Trophoblast cell (in vitro differentiated cells and primary cell): ENCODE measurements at regions not wholly inside any gene's neighbourhood (a gene's known extent, or its start where the extent isn't known, plus 50 kb on each side); places are given as distances from the start of the nearest gene placed in this dataset.

Experiments used
- DNase-seq, 2 donors: peaks; one replicate each; pipeline ENCODE4 v3.0.0-alpha.2; 2016
- H2AFZ ChIP-seq: 2 replicates; pipeline ENCODE4 v1.6.1; 2013; ENCODE audit warnings: low read length, moderate library complexity, mild to moderate bottlenecking; ENCODE audit not compliant: insufficient read depth, poor library complexity
- H2AK5ac ChIP-seq: 2 replicates; pipeline ENCODE4 v1.6.1; 2013; ENCODE audit warnings: mild to moderate bottlenecking, low read length
- H2BK120ac ChIP-seq: 2 replicates; pipeline ENCODE4 v1.6.1; 2013; ENCODE audit warnings: low read length, mild to moderate bottlenecking, moderate library complexity; ENCODE audit not compliant: insufficient read depth, poor library complexity
- H2BK12ac ChIP-seq: 2 replicates; pipeline ENCODE4 v1.6.1; 2013; ENCODE audit warnings: mild to moderate bottlenecking, low read length, moderate library complexity
- H2BK5ac ChIP-seq: 2 replicates; pipeline ENCODE4 v1.6.1; 2013; ENCODE audit warnings: low read length, low read depth, moderate library complexity, mild to moderate bottlenecking; ENCODE audit not compliant: poor library complexity
- H3K14ac ChIP-seq: 2 replicates; pipeline ENCODE4 v1.6.1; 2013; ENCODE audit warnings: mild to moderate bottlenecking, low read length
- H3K18ac ChIP-seq: 2 replicates; pipeline ENCODE4 v1.6.1; 2013; ENCODE audit warnings: mild to moderate bottlenecking, low read length
- H3K23ac ChIP-seq: 2 replicates; pipeline ENCODE4 v1.6.1; 2013; ENCODE audit warnings: low read length
- H3K27ac ChIP-seq: 2 replicates; pipeline ENCODE4 v1.5.1; 2013; ENCODE audit warnings: low read depth, mild to moderate bottlenecking, inconsistent platforms, low read length, moderate library complexity
- H3K27me3 ChIP-seq: 2 replicates; pipeline ENCODE4 v1.6.1; 2013; ENCODE audit warnings: inconsistent platforms, mild to moderate bottlenecking, low read length, moderate library complexity; ENCODE audit not compliant: insufficient read depth
- H3K36me3 ChIP-seq, 2 experiments: 1 replicate in 1 of 2; 2 replicates in 1 of 2; pipeline ENCODE4 v1.6.1; 2013; ENCODE audit warnings: low read length in 2 of 2, mild to moderate bottlenecking in 2 of 2, moderate library complexity in 1 of 2; ENCODE audit not compliant: insufficient read depth in 2 of 2, control insufficient read depth in 1 of 2
- H3K4ac ChIP-seq: 2 replicates; pipeline ENCODE4 v1.6.1; 2013; ENCODE audit warnings: low read depth, mild to moderate bottlenecking, low read length, moderate library complexity
- H3K4me1 ChIP-seq, 2 experiments: 1 replicate in 1 of 2; 2 replicates in 1 of 2; pipeline ENCODE4 v1.6.1; 2013; ENCODE audit warnings: low read length in 2 of 2, mild to moderate bottlenecking in 2 of 2, moderate library complexity in 1 of 2; ENCODE audit not compliant: insufficient read depth in 2 of 2, control insufficient read depth in 1 of 2
- H3K4me2 ChIP-seq: 2 replicates; pipeline ENCODE4 v1.6.1; 2013; ENCODE audit warnings: inconsistent platforms, mild to moderate bottlenecking, low read length, moderate library complexity
- H3K4me3 ChIP-seq: 2 replicates; pipeline ENCODE4 v1.5.1; 2013; ENCODE audit warnings: mild to moderate bottlenecking, low read depth, low read length, inconsistent platforms
- H3K79me1 ChIP-seq: one replicate; pipeline ENCODE4 v1.6.1; 2013; ENCODE audit warnings: low read length
- H3K79me2 ChIP-seq: 2 replicates; pipeline ENCODE4 v1.6.1; 2013; ENCODE audit warnings: low read length, mild to moderate bottlenecking; ENCODE audit not compliant: control insufficient read depth, insufficient read depth, poor library complexity
- H3K9ac ChIP-seq: 2 replicates; pipeline ENCODE4 v1.6.1; 2013; ENCODE audit warnings: mild to moderate bottlenecking, low read length
- H3K9me3 ChIP-seq: 2 replicates; pipeline ENCODE4 v1.6.1; 2013; ENCODE audit warnings: low read depth, mild to moderate bottlenecking, control low read depth, inconsistent platforms, low read length; ENCODE audit not compliant: insufficient read depth
- H4K12ac ChIP-seq: 2 replicates; pipeline ENCODE4 v1.6.1; 2013; ENCODE audit warnings: low read depth, mild to moderate bottlenecking, low read length, moderate library complexity
- H4K8ac ChIP-seq: 2 replicates; pipeline ENCODE4 v1.6.1; 2013; ENCODE audit warnings: low read depth, mild to moderate bottlenecking, low read length, moderate library complexity
- H4K91ac ChIP-seq: one replicate; pipeline ENCODE4 v1.6.1; 2013; ENCODE audit warnings: low read depth, mild to moderate bottlenecking, low read length, moderate library complexity
- WGBS: extraction: QIAGEN DNeasy Blood & Tissue Kit; methylation state at CpG from one replicate; pipeline ENCODE4 v1.1.7; 2013; ENCODE audit warnings: missing lambda C conversion rate; ENCODE audit not compliant: insufficient read length, insufficient coverage; ENCODE audit errors: extremely low coverage; 5-methylcytosine and 5-hydroxymethylcytosine counted together

GRCh38 chr19:46950526-46951170 is 69.0 kb upstream of the NPAS1 start:
- Histone ChIP-seq H2AFZ (no peak overlapping the region), H3K23ac (no peak overlapping the region), H2AK5ac (no peak overlapping the region), H3K4ac (no peak overlapping the region), H4K91ac (no peak overlapping the region), H2BK5ac (no peak overlapping the region), H3K27ac (no peak overlapping the region), H3K4me2 (no peak overlapping the region), H2BK12ac (no peak overlapping the region), H3K79me1 (no peaks in the 10 kb centered on the region), H3K18ac (no peak overlapping the region), H3K9me3 (peaks cover 3% of the 10 kb centered on the region), H3K9ac (no peak overlapping the region), H3K36me3 (peaks cover 3 to 4% of the 10 kb centered on the region in 2 experiments), H3K27me3 (no peaks in the 10 kb centered on the region), H4K12ac (no peak overlapping the region), H2BK120ac (no peak overlapping the region), H3K14ac (no peak overlapping the region), H3K4me1 (peaks cover 7 to 15% of the 10 kb centered on the region in 2 experiments), H3K4me3 (no peak overlapping the region), H3K79me2 (no peaks in the 10 kb centered on the region), H4K8ac (no peak overlapping the region)
- WGBS, result no CpG with 5 or more reads among the region's 7 CpGs
- no peak for DNase-seq

DNA sequence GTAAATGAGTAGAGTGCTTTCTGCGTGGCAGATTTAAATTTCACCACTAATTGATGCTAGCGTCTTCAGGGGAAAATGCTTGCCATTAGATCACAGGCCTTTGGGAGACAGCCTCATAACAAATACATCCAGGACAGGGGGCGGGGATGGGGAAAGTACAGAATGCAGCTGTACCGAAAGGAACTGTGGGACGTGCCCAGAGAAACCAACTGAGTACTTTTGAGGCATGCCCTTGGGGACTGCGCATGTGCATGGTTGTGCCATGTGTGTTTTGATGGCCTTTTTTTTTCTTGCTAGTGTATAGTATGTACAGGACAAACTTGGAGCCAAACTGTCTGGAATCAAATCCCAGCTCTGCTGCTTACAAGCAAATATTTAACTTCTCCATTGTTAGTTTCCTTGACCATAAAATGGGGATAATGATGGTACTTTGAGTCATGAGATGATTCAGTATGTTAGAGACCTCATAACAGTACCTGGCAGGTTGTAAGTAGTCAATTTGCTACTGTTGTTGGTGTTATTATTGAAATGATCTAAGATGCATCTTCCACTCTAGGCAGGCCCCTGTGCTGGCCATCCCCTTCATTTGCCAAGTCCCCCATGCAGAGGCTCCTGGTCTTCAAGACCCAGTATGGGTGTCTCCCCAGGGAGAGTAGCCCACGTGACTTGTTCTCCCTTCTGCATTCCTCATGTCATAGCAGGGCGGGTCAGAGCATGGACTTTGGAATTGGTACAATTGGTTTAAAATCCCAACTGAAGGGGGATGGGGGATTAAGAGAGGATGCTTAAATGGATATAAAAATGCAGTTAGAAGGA is 68.3 kb upstream of the NPAS1 start:
- Histone ChIP-seq H3K23ac (no peak overlapping the region), H3K4ac (no peak overlapping the region), H3K79me1 (no peaks in the 10 kb centered on the region), H3K9me3 (peaks cover 3% of the 10 kb centered on the region), H2BK5ac (no peak overlapping the region), H3K36me3 (peaks cover under 1 to 3% of the 10 kb centered on the region in 2 experiments), H2BK120ac (no peak overlapping the region), H4K91ac (no peak overlapping the region), H3K79me2 (no peaks in the 10 kb centered on the region), H3K27ac (no peak overlapping the region), H4K12ac (no peak overlapping the region), H3K14ac (no peak overlapping the region), H2AFZ (no peak overlapping the region), H2AK5ac (no peak overlapping the region), H4K8ac (no peak overlapping the region), H3K27me3 (no peaks in the 10 kb centered on the region), H2BK12ac (no peak overlapping the region), H3K9ac (no peak overlapping the region), H3K4me3 (no peak overlapping the region), H3K4me1 (peaks cover 7 to 15% of the 10 kb centered on the region in 2 experiments), H3K4me2 (no peak overlapping the region), H3K18ac (no peak overlapping the region)
- no CpG with 5 or more reads among the region's 8 CpGs for WGBS
- no peak for DNase-seq

DNA sequence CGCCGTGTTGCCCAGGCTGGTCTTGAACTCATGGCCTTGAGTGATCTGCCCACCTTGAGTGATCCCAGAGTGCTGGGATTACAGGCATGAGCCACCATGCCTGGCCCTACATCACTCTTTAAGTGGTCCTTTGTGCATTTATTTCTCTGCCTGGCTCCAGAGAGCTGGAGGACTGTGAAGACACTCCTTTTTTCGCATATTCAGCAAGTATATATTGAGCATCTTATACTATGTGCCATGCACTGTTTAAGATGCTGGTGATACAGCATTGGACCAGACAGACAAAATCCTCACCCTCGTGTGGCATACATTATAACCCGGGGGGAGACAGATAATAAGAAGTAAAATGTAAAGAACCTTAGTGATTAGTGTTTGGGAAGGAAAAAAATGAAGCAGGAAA is 66.8 kb upstream of the NPAS1 start:
- peaks cover 7 to 15% of the 10 kb centered on the region in 2 experiments for H3K4me1 ChIP-seq
- no peak overlapping the region for H3K23ac ChIP-seq
- no peaks in the 10 kb centered on the region for H3K27me3 ChIP-seq
- H2BK120ac ChIP-seq, result no peak overlapping the region
- no CpG with 5 or more reads among the region's 5 CpGs for WGBS
- no peak overlapping the region for H2AFZ ChIP-seq
- no peak overlapping the region for H2BK5ac ChIP-seq
- H4K91ac ChIP-seq, result no peak overlapping the region
- H3K9ac ChIP-seq, result no peak overlapping the region
- no peak overlapping the region for H2AK5ac ChIP-seq
- no peak overlapping the region for H3K27ac ChIP-seq
- no peak overlapping the region for H3K14ac ChIP-seq
- no peak for DNase-seq
- no peak overlapping the region for H4K8ac ChIP-seq
- peaks cover 3% of the 10 kb centered on the region for H3K9me3 ChIP-seq
- H3K79me1 ChIP-seq, result no peaks in the 10 kb centered on the region
- H3K4me2 ChIP-seq, result no peak overlapping the region
- H3K4me3 ChIP-seq, result no peak overlapping the region
- H3K4ac ChIP-seq, result no peak overlapping the region
- H3K36me3 ChIP-seq, result no peaks in the 10 kb centered on the region
- no peak overlapping the region for H3K18ac ChIP-seq
- H2BK12ac ChIP-seq, result no peak overlapping the region
- no peak overlapping the region for H4K12ac ChIP-seq
- no peaks in the 10 kb centered on the region for H3K79me2 ChIP-seq

DNA sequence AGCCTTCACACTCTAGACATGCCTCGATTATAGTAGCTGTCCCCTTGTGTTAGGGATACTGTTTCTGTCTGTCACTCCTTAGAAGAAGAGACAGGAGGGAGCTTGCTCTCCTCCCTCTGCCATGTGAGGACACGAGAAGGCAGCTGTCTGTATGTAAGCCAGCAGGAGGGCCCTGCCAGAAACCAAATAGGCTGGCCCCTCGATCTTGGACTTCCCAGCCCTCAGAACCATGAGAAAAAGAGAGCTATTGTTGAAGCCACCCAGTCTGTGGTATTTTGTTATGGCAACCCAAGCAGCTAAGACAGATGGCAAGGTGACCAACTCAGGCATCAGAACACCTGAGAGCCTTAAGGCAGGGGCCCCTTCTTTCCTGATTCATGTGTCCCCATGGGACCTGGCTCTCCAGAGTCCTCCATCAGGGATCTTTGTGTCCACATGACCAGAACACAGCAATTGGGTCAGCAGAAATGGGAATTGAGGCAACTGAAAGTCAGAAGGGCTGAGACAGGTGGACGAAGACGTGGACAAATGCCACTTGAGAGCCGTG is 65.6 kb upstream of the NPAS1 start:
- DNase-seq, result no peak

More for the DNA sequence above, 65.6 kb upstream of the NPAS1 start:
- peaks cover 3% of the 10 kb centered on the region for H3K9me3 ChIP-seq
- H3K79me2 ChIP-seq, result no peaks in the 10 kb centered on the region
- H3K18ac ChIP-seq, result peak overlapping the region; percentile 34
- no peak overlapping the region for H4K12ac ChIP-seq
- no peak overlapping the region for H4K8ac ChIP-seq
- no peak overlapping the region for H3K4me3 ChIP-seq
- H4K91ac ChIP-seq, result no peak overlapping the region
- no CpG with 5 or more reads among the region's 6 CpGs for WGBS
- no peak overlapping the region for H3K27ac ChIP-seq
- H3K14ac ChIP-seq, result peak overlapping the region; percentile 14
- no peak overlapping the region for H3K9ac ChIP-seq
- H3K23ac ChIP-seq, result no peak overlapping the region
- no peak overlapping the region for H3K4me2 ChIP-seq
- no peaks in the 10 kb centered on the region for H3K27me3 ChIP-seq
- H3K4me1 ChIP-seq, result peaks cover 7 to 15% of the 10 kb centered on the region in 2 experiments
- H2BK5ac ChIP-seq, result peak overlapping the region; percentile 31
- no peaks in the 10 kb centered on the region for H3K36me3 ChIP-seq
- H2AFZ ChIP-seq, result no peak overlapping the region
- H2BK12ac ChIP-seq, result no peak overlapping the region
- no peaks in the 10 kb centered on the region for H3K79me1 ChIP-seq
- no peak overlapping the region for H2BK120ac ChIP-seq
- H2AK5ac ChIP-seq, result no peak overlapping the region
- no peak overlapping the region for H3K4ac ChIP-seq
